Fibroblast of skin of back (primary cell): ENCODE measurements at regions not wholly inside any gene's neighbourhood (a gene's known extent, or its start where the extent isn't known, plus 50 kb on each side); places are given as distances from the start of the nearest gene placed in this dataset.
"Not testable (repeated sequence)": the region's sequence is repeated elsewhere in the genome, so short reads cannot be mapped to it uniquely, and the experiment has no call there.

ENCODE experiments used
- DNase-seq: peaks from one replicate; pipeline ENCODE4 v3.0.0-alpha.2; 2013

DNA sequence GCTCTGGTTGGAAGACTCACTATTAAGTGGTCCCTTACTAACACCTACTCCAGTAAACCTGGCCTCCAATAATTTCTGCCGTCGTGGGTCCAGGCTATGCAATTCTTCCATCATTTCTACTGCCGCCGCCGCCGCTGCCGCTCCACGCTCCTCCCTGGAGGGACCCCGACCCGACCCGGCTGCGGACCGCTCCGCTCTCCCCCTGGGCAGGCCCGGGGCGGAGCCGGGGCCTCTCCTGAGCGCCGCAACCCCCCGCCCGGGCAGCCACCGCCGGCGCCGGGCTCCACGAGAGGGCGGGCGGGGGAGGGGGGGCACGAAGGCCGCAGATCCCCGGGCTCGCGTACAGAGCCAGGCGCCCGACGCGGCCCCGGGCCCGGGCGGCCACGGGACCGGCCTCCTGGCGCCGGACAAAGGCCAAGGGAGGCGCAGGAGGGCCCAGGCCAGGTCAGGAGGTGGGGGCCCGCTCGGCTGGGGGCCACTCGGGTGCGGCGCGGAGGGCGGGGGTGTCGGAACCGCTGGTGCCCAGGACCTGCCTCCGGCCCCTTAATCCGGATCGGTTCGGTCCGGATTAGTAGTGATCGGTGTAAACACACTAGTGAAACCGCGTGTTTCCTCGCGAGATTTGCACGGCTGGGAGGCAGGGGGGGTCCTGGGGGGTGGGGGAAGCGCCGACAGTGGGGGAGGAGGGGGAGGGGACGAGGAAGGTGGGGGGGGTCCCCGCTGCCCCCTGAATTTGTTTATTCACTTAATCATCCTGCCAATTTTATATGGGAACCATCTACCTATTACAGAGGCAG lies 215.1 kb upstream of the CCL2 start:
- DNase-seq, result peak; percentile 1

DNA sequence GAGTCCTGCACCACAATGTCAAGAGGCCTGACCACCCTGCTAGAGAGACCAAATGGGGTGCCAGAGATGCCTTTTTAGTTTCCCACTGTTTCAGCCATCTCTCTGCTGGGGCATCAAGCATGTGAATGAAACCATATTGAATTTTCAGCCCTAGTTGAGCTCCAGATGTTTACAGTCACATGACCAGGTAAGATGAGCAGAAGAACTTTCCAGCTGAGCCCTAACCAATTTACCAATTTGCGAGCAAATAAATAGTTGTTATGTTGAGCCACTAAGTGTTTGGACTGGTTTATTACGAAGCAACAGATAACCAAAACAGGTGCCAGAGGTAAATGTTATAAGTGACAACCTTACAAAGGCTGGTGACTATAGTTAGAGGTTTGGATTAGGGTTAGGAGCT lies 209.1 kb upstream of the CCL2 start:
- no peak for DNase-seq

DNA sequence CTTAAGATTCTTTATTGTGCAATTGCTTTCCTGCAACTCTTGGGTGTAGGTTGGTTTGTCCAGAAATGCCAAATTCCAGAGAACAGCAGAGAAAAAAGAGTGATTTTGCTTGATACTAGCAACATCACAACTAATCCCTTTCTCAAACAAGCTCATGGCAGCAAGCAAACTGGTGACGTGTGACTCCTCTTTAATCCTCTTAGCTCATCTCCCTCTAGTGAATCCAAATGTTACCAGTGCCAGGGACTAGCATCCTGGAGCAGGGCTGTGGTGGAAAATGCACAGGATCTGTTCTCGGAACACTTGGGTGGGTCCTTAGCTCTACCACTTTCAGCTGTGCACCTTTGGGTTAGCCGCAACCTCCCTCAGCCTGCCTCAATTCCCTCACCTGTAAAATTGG lies 204.0 kb upstream of the CCL2 start:
- no peak for DNase-seq

DNA sequence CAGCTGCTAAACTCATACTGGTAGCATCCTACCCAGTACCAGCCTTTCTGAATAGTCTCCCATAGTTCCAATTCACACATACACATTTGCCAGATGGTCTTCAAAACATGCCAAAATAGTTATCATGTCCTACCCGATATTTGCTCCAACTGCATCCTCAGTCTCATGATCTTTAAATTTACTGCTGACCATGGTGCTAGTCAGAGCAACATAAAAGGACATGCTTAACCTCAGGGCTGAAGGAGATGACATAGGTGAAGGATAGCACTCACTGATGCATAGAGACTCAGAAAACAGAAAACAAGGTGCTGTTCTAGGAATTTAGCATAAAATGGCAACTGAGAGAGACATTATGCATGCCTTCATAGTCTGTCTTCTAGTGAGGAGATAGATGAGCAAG lies 200.6 kb upstream of the CCL2 start:
- DNase-seq, result no peak

DNA sequence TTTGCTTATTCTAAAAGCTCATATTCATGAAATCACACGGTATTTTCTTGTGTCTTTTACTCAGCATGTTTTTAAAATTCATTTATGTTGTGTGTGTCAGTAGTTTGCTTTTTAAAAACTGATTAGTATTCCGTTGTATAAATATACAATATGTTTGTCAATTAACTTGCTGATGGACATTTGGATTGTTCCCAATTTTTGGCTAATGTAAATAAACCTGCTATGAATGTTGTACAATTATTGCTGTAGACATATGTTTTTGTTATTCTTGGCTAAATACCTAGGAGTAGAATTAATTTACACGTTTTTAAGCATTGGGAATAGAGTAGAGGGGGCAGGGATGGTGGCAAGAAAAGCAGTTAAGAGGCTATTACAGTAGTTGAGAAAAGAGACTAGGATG lies 199.5 kb upstream of the CCL2 start:
- DNase-seq, result no peak

DNA sequence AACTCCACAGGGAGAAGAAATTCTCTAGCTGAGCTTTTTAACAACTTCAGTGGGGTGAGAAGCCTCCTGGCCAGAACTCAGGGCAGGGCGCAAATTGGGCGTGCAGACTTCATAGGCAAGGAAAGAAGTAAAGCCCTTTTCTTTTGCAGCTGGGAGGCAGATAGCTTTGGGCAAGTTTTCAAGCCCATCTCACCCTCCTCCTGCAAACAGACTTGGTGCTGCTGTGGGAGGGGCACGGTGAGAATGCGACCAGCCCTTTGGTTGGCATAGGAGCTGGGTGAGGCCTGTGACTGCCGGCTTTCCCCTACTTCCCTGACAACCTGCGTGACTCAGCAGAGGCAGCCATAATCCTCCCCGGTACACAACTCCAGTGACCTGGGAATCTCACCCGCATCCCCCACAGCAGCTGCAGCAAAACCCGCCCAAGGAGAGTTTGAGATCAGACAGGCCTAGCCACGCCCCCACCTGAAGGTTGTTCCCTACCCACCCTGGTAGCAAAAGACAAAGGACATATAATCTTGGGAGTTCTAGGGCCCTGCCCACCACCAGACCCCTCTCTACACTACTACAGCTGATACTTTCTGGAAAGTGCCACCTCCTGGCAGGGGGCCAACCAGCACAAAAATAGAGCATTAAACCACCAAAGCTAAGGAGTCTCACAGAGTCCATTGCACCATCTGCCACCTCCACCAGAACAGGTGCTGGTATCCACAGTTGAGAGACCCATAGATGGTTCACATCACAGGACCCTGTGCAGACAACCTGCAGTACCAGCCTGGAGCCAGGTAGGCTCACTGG lies 195.5 kb upstream of the CCL2 start:
- DNase-seq, result no peak

DNA sequence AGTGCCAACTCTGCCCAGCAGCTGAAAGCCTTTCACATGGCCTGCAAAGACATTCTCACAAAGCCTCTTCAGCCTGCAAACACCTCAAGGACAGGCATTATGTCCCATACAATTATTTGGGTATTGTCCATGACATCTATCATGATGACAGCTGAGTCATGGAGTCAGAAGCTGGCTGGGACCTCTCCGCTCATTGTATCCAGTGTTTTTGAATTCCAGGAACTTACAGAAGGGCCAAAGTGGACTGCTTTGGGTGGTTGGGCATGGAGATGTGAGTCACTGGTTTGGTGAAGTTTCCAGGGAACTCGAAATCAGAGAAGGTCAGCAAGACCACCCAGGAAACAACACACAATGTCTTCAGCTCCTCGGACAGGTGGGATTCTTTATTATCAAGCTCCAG lies 188.6 kb upstream of the CCL2 start:
- no peak for DNase-seq

DNA sequence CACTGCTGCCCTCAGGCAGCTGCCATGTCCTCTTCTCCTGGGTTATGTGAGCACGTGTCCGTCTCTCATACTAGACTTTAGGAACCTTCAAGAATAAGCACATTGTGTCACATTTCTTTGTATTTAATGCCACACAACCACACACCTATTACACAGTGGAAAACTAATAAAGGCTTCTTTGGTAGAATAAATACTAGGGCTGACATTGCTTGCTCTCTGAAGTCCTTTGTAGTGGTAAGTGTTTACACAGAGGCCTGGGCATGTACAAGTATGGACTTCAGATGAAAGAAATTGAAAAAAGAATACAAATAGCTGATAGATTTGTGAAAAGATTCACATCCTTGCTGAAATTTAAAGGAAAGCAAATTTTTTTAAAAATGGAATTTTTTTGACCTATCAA lies 188.1 kb upstream of the CCL2 start:
- DNase-seq, result no peak

DNA sequence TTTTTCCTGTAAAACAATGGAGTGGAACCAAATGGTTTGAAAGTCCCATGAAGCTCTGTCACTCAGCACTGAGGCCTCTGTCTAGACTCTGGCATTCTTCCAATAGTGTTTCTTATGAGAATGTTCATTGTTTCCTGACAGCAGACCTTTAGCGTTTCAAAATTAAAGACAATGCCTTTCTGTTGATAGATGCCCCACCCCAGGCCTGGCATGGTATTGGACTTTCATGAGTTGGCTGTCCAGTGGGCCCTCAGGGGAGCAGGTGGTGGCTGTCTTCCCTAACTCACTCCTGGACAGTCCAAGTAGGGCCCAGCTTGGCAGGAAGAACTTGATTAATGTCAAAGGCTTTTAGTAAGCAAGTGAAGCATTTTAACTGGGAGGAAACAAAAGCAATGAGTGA lies 186.5 kb upstream of the CCL2 start:
- DNase-seq, result no peak

DNA sequence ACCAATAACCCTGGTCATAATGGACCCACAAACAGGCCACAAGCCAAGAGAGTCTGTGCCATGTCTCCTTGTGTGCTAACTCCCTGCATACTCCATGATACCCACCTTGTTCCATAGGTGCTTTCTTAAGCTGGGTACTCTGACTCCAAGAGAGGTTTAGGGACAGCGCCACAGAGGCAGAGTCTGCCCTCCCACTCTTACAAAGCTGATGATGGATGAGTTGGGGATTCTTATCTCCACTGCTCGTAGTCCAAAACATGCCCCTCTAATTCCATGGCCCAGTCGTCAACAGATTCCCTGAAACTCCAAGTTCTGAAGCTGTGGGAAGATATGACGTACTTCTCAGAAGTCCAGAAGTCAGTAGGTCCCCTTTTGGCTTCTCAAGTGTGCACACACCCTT lies 184.4 kb upstream of the CCL2 start:
- DNase-seq, result no peak

DNA sequence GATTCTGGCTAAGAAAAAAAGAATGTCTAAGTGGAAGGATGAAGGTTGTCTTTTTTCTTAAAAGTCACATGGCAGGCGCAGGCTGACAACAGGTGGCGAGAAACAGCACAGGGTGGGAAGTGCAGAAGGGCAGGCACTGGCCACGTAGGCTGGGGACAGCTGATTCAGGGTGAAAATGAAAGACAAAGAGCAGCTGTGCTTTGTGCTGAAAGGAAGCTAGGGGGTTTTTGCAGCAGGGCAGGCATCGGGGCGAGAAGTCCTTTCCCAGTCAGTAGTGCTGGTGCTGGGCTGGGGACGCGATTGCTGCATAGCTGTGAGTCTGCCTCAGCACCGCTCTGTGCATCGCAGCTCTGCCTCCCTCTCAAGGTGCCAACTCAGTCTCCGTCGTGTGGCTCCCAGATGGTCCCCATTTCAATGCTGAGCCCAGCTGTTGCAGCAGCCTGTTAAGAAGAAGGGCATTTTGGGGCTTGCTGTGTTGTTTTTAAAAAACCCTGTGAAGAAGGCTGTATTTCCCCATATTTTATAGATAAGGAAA lies 183.1 kb upstream of the CCL2 start:
- no peak for DNase-seq

DNA sequence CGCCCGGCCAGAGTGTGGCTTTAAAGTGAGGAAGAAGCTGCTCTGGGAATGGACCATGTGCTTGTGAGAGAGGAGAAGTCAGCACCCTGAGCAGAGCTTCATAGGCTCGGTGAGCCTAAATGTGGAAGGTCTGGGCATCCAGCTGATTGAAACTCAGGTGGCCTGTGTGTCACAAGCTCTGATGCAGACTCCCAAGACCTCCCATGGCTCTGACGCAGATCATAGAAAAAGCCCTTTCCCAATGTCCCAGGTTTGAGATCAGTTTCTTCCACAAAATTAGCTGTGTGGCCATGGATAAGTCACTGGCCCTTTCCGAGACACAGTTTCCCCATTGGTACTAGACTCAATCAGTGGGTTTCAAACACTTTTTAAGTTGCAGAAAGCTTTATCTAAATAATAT lies 180.0 kb upstream of the CCL2 start:
- no peak for DNase-seq

DNA sequence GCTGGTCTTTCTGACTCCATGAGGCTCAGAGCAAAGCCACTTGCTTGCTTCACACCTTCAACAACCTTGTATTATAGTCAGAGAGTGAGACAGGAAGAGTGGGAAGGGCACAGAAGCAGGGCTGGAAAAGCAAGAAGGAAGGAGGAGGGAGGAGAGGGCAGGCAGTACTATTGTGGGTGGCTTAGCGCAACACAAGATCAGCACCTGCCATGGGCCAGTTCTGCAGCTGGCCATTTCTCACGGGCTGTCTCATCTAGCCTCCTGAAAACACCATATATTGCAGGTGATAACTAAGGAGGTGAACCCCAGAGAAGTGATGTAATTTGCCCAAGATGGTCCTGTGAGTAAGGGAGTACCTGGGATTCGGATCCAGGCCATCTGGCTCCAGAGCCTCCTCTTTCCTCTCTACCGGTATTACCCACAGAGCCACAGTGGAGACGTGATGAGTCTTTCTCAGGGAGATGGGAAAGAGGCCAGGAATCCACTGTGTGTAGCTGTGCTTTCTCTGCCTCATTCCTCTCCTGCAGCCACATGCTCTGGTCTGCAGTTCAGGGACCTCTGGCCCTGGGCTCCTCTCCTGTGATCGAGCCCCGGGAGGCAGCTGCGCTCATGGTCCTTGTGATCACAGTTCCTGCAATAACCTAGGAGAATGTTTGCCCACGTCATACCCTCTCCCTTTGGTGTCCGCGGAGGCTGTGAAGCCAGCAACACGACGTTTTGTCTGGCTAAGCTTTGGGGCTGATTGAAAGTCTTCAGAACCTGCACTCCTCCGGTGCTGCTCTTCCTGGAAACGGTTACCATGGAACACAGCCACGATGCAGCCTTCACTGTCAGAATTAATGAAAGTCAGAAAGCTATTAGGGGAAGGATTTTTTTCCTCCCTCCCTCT lies 178.1 kb upstream of the CCL2 start:
- no peak for DNase-seq

DNA sequence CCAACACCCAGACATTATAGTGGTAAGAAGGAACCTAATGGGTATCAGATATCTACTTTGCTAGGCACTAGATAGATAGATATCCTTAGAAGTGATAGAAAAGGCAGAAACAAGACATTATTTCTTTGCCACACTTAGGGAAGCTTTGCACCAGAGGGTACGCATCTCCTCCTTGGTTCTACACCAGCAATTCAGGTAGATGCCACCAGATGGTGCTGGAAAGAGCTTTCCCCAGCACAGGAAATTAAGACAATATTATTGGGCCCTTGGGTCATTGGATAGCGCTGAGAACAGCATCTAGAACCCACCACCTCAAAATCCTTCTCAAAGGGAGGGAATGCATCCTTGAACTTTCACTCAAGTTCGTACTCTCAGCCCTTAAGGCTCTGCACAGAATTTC lies 173.8 kb upstream of the CCL2 start:
- no peak for DNase-seq

DNA sequence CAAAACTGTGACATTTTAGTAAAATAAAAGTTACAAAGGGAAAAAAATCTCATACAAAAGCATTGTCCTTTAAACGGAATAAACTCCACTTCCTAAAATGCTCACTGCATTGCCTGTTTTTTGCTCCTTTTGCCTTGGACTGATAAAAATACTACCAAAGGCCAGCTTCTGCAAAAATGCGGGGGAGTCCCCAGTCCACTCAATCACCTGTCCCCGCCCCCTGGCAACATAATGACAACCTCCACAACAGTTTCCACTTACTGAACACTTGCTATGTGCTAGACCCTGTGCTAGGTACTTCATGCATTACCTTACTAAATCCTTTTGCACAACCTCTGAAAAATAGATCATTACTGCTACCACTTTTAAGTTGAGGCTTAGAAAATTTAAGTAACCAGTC lies 172.7 kb upstream of the CCL2 start:
- no peak for DNase-seq

DNA sequence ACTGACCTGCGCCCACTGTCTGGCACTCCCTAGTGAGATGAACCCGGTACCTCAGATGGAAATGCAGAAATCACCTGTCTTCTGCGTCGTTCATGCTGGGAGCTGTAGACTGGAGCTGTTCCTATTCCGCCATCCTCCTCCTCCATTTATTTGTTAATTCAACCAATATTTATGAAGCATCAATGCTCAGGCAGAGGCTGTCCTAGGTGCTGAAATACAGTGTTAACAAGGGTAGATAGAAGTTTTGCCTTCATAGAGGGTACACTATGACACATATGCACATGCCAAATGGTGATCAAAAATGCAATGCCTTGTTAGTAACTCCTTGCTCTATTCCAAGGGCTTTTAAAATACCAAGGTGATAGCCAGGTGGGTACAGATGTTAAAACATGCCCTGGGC lies 166.0 kb upstream of the CCL2 start:
- not testable (repeated sequence) for DNase-seq

DNA sequence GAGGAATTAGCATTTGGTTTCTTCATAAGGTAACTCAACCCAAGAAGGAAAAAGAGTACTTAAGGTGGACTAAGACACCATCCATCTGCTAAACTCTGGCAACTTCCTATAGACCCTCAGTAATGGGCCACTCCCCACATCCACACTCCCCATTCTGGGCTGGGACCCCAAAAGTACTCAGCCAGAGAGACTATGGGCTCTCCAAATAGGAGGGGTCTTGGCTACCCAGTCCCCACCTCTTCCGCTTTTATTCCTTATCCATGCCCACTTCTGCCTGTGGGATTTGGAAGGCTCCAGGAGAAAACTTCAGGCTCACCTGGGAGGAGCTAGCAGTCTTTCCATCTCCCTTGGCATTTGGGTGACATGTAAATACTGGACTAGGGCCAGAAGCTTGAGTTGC lies 164.5 kb upstream of the CCL2 start:
- no peak for DNase-seq

DNA sequence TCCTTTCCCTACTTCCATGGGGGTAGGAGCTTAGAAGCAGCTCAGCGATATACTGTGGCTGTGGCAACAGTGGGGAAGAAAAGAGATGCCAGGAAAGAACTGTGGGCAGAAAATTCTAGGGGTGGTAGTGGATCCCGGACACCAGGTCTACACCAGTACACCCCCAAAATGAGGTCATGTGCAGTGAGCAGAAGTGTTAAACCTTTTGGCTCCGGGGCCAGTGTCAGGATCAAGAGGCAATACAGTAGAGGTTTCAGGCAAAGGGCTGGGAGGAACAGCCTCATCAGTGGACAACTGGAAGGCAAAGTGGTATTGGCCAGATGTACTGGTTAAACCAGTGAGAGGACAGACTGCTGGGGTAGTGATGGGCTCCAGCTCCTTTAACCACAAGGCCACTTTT lies 163.1 kb upstream of the CCL2 start:
- no peak for DNase-seq

DNA sequence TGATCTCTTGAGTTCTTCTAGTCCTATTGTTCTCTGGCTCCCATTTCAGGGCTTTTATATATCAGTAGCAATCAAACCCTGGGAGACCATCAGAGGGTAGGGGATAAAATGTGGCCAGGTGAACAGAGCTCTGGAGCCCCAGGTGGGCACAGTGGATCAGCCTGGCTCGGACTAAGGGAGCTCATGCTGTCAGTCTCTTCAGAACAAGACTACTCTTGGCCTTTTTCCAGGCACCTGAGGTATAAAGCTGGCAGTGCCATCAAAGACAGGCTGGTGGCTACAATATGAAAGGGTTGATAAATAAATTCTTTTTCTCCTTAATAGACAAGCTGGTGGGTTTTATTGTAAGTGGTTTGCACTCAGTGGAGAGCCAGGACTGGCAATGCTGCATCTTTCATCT lies 160.0 kb upstream of the CCL2 start:
- DNase-seq, result no peak

DNA sequence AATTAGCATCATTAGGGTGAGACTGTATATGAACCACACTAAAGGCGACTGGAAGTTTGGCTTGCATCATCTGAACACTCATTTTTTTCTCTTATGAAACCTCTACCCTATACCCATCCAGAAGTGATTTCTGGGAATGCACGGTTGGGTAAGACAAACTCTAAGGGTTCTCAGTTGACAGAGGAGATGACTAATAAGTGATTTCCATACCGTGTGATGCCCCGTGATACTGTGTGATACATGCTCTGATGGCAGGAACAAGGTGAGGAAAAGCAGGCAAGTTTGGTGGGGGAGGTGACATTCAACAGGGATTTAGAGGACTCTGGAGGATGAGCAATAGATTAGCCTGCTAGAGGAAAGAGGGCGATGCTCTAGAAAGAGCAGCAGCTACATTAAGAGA lies 156.4 kb upstream of the CCL2 start:
- DNase-seq, result no peak

DNA sequence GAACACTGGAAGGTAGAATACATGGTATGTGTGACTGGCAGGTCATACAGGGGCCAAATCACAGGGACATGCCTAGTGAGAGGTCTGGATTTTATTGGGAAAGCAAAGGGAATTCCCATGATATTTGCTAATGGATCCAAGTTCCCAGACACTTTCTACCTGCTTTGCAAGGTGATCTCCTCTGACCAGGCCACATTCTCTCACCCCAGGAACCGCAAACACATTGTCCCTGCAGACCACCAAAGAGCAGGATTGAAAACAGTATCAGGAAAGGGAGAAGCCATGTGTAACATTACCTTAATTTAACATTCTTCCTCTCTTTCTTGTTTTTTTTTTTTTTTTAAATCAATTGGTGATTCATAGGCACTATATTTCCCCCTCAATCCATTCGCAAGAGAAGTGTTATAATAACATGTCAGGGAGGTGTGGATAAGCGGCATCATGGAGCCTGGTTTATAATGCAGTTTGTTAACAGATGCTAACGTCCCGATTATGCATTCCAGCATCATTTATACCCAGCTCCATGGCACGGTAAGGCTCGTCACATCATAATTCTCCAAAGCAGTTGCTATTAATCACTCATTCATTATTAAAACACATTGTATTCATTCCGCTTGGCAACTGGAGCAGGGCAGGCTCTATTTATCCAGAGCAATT lies 155.1 kb upstream of the CCL2 start:
- no peak for DNase-seq

DNA sequence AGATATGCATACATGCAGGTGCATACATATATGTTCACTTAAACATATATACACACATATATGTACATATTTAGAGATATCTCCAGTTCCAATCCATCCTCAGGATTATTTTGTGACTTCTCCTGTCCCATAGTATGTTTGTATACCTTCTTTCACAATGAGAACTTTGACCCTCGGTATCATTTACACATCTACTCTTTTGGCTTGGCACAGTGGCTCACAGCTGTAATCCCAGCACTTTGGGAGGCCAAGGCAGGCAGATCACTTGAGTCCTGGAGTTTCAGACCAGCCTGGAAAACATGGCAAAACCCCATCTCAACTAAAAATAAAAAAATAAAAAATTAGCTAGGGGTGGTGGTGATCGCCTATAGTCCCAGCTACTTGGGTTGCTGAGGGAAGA lies 148.1 kb upstream of the CCL2 start:
- no peak for DNase-seq

DNA sequence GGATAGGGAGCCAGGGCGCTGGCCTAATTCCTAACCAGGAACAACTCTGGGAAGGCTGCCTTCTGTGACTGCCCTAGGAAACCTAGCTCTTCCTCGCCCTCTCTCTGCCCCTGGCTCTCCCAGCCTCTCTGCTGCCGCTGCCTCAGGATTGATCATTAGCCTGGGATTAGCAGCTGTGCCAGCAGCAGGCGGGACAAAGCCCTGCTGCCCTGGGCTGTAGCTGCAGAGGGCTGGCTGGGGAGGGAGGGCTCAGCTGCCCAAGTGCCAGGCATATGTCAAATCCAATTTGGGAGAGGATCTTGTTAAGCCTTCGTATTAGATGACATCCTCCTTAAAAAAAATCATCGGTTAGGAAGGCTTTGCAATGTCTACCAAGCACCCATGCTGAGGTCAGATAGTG lies 144.8 kb upstream of the CCL2 start:
- DNase-seq, result no peak
